ENCODE measurements at regions not wholly inside any gene's neighbourhood (a gene's known extent, or its start where the extent isn't known, plus 50 kb on each side); places are given as distances from the start of the nearest gene placed in this dataset.

DNA sequence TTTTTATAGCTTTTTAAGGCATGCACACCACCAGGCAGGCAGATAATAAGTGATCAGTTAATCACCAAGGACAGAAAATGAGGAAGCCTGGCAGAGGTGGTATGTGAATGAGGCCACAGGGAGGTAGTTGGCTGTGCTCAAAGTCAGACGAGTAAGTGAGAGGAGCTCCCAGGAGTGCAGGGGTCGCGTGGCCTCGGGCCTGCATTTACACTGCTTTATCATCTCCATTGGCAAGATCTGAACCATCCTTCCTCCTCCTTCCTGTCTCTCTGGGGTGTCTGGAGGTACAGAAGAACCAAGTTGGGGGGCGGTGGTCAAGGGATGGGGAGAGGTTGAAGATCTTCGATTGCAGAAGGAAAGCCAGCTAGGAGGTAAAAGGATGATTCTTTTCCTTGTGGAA is 320.1 kb downstream of the SOX9 start:
- Histone ChIP-seq H3K27ac (ENCODE audit: low read length) (no peak overlapping the region), H3K36me3 (ENCODE audit: insufficient read depth, low read depth, low read length) (no peaks in the 10 kb centered on the region), H3K4me1 (ENCODE audit: insufficient read depth, low read length) (no peaks in the 10 kb centered on the region), H3K4me3 (ENCODE audit: low read length) (no peak overlapping the region), H3K9ac (ENCODE audit: low read depth, low read length) (no peak overlapping the region), H3K9me3 (ENCODE audit: insufficient read depth, low read depth, low read length) (no peaks in the 10 kb centered on the region), H3K27me3 (ENCODE audit: insufficient read depth, low read length) (no peaks in the 10 kb centered on the region)

DNA sequence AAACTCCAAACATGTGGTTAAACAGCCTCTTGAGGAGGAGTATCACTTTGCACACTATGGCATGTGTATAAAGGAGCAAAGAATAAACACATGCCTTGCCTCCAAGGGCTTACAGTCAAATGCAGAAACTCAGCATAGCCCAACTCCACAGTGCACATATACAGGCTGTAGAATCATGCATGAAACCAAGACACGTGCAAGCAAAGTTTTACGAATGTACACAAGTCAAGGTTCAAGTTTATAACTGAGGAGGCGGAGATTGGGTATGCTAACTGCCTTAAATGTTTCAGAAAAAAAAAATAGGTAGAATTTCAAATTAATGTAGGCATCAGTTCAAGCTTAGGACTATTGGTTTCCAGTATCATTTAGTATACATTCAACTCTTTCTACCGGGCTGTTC is 321.1 kb downstream of the SOX9 start:
- Histone ChIP-seq H3K4me1 (ENCODE audit: insufficient read depth, low read length) (no peaks in the 10 kb centered on the region), H3K27me3 (ENCODE audit: insufficient read depth, low read length) (no peaks in the 10 kb centered on the region), H3K27ac (ENCODE audit: low read length) (no peak overlapping the region), H3K36me3 (ENCODE audit: insufficient read depth, low read depth, low read length) (no peaks in the 10 kb centered on the region), H3K9ac (ENCODE audit: low read depth, low read length) (no peak overlapping the region), H3K9me3 (ENCODE audit: insufficient read depth, low read depth, low read length) (no peaks in the 10 kb centered on the region), H3K4me3 (ENCODE audit: low read length) (no peak overlapping the region)

DNA sequence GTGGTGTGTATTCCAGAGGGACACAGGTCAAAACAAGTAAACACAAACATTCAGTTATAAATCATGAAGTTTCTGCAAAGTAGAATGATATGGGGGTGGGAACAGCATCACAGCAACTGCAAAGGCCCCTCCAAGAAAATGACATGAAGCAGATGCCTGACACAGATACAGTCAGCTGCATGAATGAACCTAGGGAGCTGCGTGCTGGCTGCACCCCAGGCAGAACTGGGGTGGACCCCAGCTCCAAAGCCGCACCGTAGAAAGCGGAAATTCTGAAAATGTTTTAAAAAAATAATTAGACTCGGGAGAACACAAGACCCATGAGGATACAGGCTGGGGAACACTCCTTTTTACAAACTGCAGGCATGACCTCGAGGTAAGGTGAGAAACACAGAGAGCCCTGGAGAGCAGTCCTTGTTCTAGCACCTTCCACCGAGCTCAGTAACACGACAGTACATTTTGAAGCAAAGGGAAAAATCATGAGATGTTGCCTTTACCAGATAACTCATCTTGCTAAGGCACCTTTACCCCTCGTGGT is 323.8 kb downstream of the SOX9 start:
- no peaks in the 10 kb centered on the region for H3K9me3 ChIP-seq (ENCODE audit: insufficient read depth, low read depth, low read length)
- H3K27ac ChIP-seq (ENCODE audit: low read length), result no peak overlapping the region
- H3K4me1 ChIP-seq (ENCODE audit: insufficient read depth, low read length), result no peaks in the 10 kb centered on the region
- H3K9ac ChIP-seq (ENCODE audit: low read depth, low read length), result no peak overlapping the region
- H3K36me3 ChIP-seq (ENCODE audit: insufficient read depth, low read depth, low read length), result no peaks in the 10 kb centered on the region
- no peaks in the 10 kb centered on the region for H3K27me3 ChIP-seq (ENCODE audit: insufficient read depth, low read length)
- H3K4me3 ChIP-seq (ENCODE audit: low read length), result no peak overlapping the region

DNA sequence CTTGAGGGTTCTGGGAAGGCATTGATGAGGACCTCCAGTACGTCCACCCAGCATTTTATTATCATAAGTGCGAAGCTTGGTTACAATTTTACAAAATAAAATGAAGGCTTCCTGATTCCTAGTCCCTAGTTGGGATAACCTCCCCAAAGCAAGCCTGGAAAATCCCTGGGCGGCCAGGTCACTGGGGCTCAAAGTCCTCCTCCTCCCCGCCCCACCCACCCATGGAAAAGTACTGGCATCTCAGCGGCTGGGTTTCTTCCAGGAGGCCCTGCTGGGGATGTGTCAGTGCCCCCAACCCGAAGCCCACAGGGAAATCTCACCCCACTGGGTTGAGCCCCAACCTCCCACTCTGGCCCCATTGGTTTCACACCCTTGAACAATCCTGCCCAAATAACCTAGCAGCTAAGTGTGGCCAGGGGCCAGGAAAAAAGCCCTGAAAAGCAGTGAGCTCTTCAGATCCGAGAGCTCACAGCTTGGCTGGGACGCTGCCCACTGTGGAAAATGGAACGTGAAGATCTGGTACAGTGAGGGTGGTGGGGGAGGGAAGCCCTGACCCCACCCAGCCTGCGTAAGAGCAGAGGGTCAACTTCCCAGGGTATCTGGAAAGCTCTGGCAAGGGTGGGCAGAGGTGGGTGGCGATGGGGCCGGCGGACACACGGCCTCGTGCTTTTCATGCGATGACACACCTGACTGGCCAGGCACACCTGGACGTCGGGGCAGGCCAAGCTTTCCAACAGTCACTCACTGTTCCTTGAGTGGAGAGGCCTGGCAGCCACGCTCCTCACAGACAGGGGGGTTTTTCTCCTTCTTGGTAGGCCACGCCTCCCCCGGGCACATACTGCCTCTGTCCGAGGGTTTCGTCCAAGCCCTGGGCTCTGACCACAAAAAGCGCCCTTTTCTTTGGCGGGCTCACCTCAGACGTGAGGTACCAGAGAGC is 324.5 kb downstream of the SOX9 start:
- Histone ChIP-seq H3K4me1 (ENCODE audit: insufficient read depth, low read length) (no peaks in the 10 kb centered on the region), H3K9ac (ENCODE audit: low read depth, low read length) (no peak overlapping the region), H3K27me3 (ENCODE audit: insufficient read depth, low read length) (no peaks in the 10 kb centered on the region), H3K4me3 (ENCODE audit: low read length) (no peak overlapping the region), H3K36me3 (ENCODE audit: insufficient read depth, low read depth, low read length) (no peaks in the 10 kb centered on the region), H3K27ac (ENCODE audit: low read length) (no peak overlapping the region), H3K9me3 (ENCODE audit: insufficient read depth, low read depth, low read length) (no peaks in the 10 kb centered on the region)

DNA sequence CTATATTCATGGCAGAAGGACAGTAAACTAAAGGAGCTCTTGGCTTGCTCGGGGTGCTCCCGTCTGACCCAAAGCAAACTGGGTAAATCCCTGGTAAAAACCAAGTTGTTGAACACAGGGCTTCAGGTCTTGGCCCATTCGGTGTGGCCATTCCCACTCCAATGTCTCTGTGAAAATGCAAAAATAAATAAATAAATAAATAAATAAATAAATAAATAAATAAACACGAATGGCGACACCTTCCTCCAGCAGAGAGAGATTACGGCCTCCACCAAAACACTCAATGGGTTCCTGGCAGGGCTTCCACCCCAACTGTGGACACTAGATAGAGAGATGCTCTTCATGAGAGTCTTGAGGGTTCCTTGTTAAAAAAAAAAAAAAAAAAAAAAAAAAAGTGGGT is 325.3 kb downstream of the SOX9 start:
- H3K4me1 ChIP-seq (ENCODE audit: insufficient read depth, low read length), result no peaks in the 10 kb centered on the region
- H3K9me3 ChIP-seq (ENCODE audit: insufficient read depth, low read depth, low read length), result no peaks in the 10 kb centered on the region
- no peak overlapping the region for H3K27ac ChIP-seq (ENCODE audit: low read length)
- no peaks in the 10 kb centered on the region for H3K27me3 ChIP-seq (ENCODE audit: insufficient read depth, low read length)
- no peak overlapping the region for H3K4me3 ChIP-seq (ENCODE audit: low read length)
- no peaks in the 10 kb centered on the region for H3K36me3 ChIP-seq (ENCODE audit: insufficient read depth, low read depth, low read length)
- no peak overlapping the region for H3K9ac ChIP-seq (ENCODE audit: low read depth, low read length)

DNA sequence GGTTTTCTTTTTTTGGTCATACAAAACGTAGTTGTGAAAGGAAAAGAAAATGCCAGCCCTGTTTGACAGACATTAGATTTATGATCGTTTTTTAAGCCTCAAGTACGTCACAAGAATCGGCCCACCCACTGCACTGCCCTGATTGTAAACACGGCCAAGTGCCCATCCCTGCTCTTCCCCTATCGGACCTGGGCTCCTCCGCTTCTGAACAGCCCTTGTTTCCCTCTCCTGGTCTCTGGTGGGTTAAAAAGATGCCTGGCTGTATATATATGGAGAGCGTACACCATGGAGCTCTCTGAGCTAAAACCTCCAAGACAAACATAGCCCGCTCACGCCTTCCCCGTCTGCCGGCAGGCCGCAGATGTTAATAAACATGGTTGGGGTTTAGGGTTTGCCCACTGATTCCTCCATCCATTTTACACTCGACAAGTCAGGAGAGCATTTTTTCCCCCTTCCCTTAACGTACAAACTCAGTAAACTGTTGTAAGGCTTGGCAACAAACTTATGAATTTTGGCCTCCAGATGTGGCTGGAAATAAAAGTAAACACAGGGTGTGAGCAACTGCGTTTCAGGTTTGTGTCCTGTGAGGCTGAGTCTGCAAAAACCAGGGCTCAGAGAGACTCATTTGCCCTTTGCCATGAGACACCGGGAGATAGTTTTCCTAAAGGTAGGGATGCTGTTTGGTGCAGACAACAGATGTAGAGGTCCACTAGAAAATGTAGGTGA is 325.9 kb downstream of the SOX9 start:
- no peaks in the 10 kb centered on the region for H3K27me3 ChIP-seq (ENCODE audit: insufficient read depth, low read length)
- no peak overlapping the region for H3K27ac ChIP-seq (ENCODE audit: low read length)
- no peak overlapping the region for H3K9ac ChIP-seq (ENCODE audit: low read depth, low read length)
- no peaks in the 10 kb centered on the region for H3K36me3 ChIP-seq (ENCODE audit: insufficient read depth, low read depth, low read length)
- no peaks in the 10 kb centered on the region for H3K9me3 ChIP-seq (ENCODE audit: insufficient read depth, low read depth, low read length)
- H3K4me3 ChIP-seq (ENCODE audit: low read length), result no peak overlapping the region
- H3K4me1 ChIP-seq (ENCODE audit: insufficient read depth, low read length), result no peaks in the 10 kb centered on the region

DNA sequence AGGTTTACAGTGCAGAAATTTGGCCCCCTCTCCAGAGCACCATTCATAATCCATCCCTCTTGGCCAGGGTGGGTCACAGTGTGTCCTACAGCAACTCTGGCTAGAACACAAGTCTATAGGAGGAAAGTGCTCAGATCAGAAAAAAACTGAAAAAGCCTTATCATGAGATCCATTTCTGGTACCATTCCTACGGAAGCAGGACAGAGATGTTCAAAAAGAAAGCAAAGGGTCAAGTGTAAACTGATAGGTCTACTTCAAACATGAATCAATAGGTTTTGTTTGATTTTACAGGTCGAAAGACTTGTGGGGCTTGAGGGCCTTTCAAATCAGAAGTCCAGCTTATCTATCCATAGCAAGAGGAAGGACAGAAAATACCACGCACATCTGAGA is 326.4 kb downstream of the SOX9 start:
- Histone ChIP-seq H3K36me3 (ENCODE audit: insufficient read depth, low read depth, low read length) (no peaks in the 10 kb centered on the region), H3K9ac (ENCODE audit: low read depth, low read length) (no peak overlapping the region), H3K27ac (ENCODE audit: low read length) (no peak overlapping the region), H3K27me3 (ENCODE audit: insufficient read depth, low read length) (no peaks in the 10 kb centered on the region), H3K4me1 (ENCODE audit: insufficient read depth, low read length) (no peaks in the 10 kb centered on the region), H3K9me3 (ENCODE audit: insufficient read depth, low read depth, low read length) (no peaks in the 10 kb centered on the region), H3K4me3 (ENCODE audit: low read length) (no peak overlapping the region)

DNA sequence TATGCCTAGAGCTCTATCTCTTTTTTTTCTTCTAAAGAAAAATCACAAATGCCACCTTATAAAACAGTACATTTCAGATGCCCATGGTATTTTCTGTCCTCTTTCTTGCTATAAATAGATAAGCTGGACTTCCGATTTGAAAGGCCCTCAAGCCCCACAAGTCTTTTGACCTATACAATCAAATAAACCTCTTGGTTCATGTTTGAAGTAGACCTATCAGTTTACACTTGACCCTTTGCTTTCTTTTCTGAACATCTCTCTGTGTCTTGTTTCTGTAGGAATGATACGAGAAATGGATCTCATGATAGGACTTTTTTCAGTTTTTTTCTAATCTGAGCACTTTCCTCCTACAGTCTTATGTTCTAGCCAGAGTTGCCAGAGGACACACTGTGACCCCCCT is 327.2 kb downstream of the SOX9 start:
- H3K36me3 ChIP-seq (ENCODE audit: insufficient read depth, low read depth, low read length), result no peaks in the 10 kb centered on the region
- no peaks in the 10 kb centered on the region for H3K27me3 ChIP-seq (ENCODE audit: insufficient read depth, low read length)
- no peaks in the 10 kb centered on the region for H3K4me1 ChIP-seq (ENCODE audit: insufficient read depth, low read length)
- no peaks in the 10 kb centered on the region for H3K9me3 ChIP-seq (ENCODE audit: insufficient read depth, low read depth, low read length)
- no peak overlapping the region for H3K4me3 ChIP-seq (ENCODE audit: low read length)
- H3K9ac ChIP-seq (ENCODE audit: low read depth, low read length), result no peak overlapping the region
- H3K27ac ChIP-seq (ENCODE audit: low read length), result no peak overlapping the region

DNA sequence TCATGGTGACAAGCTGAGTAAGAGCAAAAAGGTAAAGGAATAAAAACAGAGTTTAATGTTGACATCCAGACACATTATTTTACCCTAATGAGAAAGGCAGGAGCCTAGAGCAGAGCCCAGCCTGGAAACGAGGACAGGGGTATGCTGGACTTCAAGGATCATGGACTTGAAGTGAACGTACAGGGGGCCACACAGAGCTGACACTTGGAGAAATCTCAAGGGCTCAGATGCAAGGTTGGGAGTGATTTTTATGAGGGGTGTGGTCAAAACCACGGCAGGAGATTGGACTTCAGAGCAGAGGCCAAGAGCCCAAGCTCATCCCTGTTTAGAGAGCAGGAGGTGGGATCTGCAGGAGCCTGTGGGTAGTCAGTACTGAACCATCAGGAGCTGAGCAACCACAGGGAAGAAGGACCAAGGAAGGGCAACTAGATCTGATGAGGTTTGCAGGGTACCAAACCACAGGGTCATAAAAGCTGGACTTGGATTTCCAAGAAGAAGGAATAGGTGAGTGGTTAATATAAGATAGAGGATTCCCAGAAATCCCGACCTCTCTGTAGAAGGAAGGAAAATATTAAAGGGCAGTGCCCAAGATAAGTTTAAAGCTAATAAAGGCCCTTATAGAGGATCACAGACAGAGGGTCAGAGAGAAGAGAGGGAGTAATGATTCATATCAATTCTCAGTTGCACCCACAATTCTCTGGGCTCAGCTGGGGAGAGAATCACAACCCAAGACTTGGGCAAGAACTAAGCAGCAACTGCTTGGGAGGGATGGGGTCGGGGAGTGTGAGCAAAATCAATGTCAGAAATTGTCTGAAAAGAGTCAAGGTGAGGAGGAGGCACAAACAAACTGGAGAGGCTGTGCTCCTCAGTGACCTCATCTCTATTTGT is 331.7 kb downstream of the SOX9 start:
- Histone ChIP-seq H3K4me1 (ENCODE audit: insufficient read depth, low read length) (no peaks in the 10 kb centered on the region), H3K27me3 (ENCODE audit: insufficient read depth, low read length) (no peaks in the 10 kb centered on the region), H3K27ac (ENCODE audit: low read length) (no peak overlapping the region), H3K9me3 (ENCODE audit: insufficient read depth, low read depth, low read length) (no peaks in the 10 kb centered on the region), H3K9ac (ENCODE audit: low read depth, low read length) (no peak overlapping the region), H3K4me3 (ENCODE audit: low read length) (no peak overlapping the region), H3K36me3 (ENCODE audit: insufficient read depth, low read depth, low read length) (no peaks in the 10 kb centered on the region)

DNA sequence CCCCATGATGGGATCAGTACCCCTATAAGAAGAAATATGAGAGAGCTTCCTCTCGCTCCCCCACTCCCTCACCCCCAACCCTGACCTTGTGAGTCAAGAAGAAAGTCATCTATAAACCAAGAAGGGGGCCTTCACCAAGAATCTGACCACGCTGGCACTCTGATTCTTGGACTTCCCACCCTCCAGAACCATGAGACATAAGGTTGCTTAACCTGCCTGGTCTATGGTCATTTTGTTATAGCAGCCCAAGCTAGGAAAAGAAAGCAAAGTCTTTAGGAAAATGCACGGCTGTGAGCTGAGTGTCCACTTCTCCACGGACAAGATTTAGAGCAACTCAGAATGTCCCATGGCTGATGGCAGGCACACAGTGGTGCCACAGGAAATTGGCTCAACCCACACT is 333.5 kb downstream of the SOX9 start:
- H3K4me3 ChIP-seq (ENCODE audit: low read length), result no peak overlapping the region
- H3K9me3 ChIP-seq (ENCODE audit: insufficient read depth, low read depth, low read length), result no peaks in the 10 kb centered on the region
- no peaks in the 10 kb centered on the region for H3K27me3 ChIP-seq (ENCODE audit: insufficient read depth, low read length)
- H3K27ac ChIP-seq (ENCODE audit: low read length), result no peak overlapping the region
- no peaks in the 10 kb centered on the region for H3K36me3 ChIP-seq (ENCODE audit: insufficient read depth, low read depth, low read length)
- H3K4me1 ChIP-seq (ENCODE audit: insufficient read depth, low read length), result no peaks in the 10 kb centered on the region
- H3K9ac ChIP-seq (ENCODE audit: low read depth, low read length), result no peak overlapping the region

DNA sequence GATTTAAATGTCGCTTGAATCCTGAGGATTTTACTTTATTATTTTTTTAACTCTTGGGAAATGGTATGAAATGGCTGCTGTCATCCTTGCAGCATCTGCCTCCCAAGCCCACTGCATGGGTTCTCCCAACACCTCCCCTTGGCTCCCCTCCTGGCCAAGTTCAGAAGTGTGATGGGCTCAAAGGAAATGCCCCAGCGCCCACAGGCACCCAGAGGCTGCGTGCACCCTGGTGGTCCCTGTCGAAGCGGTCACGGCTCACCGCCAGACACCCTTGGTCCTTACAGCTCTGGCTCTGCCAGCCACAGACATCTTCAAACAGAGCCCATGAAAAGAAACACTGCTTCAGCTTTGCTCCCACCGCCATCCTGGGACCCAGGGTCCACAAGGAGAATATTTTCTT is 334.7 kb downstream of the SOX9 start:
- Histone ChIP-seq H3K27ac (ENCODE audit: low read length) (no peak overlapping the region), H3K4me3 (ENCODE audit: low read length) (no peak overlapping the region), H3K27me3 (ENCODE audit: insufficient read depth, low read length) (no peaks in the 10 kb centered on the region), H3K36me3 (ENCODE audit: insufficient read depth, low read depth, low read length) (no peaks in the 10 kb centered on the region), H3K4me1 (ENCODE audit: insufficient read depth, low read length) (no peaks in the 10 kb centered on the region), H3K9me3 (ENCODE audit: insufficient read depth, low read depth, low read length) (no peaks in the 10 kb centered on the region), H3K9ac (ENCODE audit: low read depth, low read length) (no peak overlapping the region)
